CD4-positive, alpha-beta T cell treated with Interleukin-17A for 1 hour (primary cell): ENCODE measurements at regions not wholly inside any gene's neighbourhood (a gene's known extent, or its start where the extent isn't known, plus 50 kb on each side); places are given as distances from the start of the nearest gene placed in this dataset.

Experiments
- DNase-seq: peaks from one replicate; pipeline ENCODE4 v3.0.0-alpha.2; 2020

- no peak for DNase-seq
Observed at GRCh38 chr20:52619671-52620070, 352.5 kb upstream of the TSHZ2 start.

DNA sequence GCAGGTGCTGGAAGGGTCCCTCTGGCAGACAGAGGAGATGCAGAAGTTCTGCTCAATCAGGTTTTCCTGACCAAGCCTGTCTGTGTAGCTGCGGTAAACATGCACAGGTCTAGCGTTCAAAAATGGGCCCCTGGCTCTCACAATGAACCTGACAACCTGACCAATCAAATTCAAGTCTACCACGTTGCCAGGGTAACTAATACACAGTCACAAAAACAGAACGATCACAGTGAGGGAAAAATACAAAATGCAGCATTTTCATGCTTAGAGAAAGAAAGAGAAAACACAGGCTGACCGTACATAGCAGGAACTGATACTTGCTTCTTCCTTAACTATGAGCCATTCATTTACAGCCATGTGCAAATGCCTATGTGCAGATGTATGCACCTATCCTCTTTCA, 353.1 kb upstream of the TSHZ2 start:
- DNase-seq = peak; percentile 19

DNA sequence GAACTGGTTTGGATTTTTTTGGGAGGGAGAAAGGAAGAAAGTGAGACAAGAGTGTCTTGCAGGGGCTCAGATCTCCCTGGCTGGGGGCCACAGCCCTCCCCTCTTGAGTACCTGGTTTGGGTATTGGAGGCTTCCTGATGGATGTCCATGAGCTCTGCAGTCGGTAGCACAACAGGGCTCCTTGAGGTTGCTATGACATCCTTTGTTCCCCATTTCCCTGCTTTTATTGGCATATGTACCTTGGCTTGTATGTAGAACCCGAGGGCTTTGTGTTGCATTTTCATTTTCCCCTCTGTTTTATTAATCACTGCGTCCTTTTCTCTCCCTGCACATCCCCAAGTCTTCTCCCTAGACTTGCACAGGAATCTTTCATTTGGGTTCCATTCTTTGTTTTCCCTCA, 355.5 kb upstream of the TSHZ2 start:
- no peak for DNase-seq

DNA sequence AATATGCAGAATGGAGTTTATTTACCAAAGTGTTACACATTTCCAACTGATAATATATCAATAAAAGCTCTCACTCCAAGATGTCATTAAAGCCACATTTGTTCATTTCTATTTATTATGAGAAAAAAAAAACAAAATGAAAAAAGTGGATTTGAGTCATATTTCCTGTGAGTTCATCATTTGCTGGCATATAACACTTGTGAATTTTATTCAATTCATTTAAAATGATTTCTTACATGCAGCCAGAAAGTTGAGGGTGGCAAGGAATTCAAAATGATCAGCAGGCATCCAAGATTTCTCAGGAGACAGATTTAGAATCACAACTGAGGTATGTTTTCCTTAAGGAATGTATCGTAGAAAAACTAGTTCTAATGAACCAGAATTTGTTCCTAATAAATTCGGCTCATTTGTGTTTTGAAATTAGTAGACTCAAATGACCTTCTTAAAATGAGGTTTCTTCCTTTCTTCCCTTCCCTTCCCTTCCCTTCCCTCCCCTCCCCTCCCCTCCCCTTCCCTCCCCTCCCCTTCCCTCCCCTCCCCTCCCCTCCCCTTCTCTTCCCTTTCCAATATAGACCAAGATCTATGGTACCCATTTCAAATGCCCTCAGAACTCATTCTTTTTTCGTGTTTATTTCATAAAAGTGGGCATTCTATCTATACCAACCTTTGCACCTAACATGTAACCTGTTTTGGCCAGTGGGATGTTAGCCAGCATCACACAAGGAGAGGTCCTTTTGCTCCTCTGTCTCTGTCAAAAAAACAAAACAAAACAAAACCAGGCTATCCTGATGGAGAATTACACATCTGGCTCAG, 357.9 kb upstream of the TSHZ2 start:
- DNase-seq = no peak

- DNase-seq = no peak
Observed at GRCh38 chr20:52612046-52612632, 360.0 kb upstream of the TSHZ2 start.

GRCh38 chr20:52610749-52611148, 361.4 kb upstream of the TSHZ2 start:
- DNase-seq = no peak

DNA sequence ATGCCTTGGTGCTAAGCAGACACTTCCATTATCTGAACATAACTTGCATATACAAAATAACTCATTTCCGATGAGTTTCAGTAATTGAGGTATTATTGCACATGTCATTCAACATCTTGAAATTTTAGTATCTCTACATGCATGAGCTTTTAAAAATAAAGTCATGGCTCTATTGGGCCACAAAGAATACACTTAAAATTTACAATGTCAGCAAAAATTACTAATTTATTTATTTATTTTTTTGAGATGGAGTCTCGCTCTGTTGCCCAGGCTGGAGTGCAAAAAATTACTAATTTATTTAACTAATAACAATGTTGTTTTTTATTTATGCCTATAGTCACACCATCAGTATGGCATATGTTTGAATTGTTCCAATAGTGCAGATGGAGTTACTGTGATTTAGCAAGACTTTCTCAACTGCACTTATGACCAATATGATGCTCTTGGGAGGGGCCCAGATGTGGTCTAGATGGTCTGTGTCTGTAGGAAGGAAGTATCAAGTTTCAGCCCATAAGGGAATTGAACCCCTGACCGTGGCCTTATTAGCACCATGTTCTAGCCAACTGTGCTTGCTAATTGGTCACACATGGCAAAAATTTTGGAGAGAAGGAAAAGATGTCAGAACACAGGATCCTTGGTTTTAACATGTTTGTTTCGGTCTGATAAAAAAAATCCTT, 370.7 kb upstream of the TSHZ2 start:
- DNase-seq = no peak

DNA sequence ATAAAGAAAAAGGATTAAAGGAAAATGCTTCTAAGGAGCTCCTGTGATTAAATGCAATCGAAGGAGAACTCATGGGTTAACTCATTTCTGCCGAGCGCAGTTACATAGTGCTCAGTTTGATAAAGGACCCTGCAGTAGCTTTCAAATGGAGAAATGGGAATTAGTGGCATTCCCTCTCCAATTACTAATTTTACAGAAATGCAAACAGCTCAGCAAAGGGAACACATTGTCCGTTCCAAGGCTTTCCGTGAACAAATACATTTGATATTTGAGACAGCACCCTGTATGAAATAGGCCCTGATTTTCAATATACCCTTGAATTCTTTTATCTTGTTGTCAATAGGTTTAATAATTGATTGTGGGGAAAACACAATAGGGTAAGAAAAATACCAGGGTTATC, 375.9 kb upstream of the TSHZ2 start:
- DNase-seq = no peak

GRCh38 chr20:52595518-52595917, 376.6 kb upstream of the TSHZ2 start:
- no peak for DNase-seq

- no peak for DNase-seq
Observed at GRCh38 chr20:52593654-52594053, 378.5 kb upstream of the TSHZ2 start.

DNA sequence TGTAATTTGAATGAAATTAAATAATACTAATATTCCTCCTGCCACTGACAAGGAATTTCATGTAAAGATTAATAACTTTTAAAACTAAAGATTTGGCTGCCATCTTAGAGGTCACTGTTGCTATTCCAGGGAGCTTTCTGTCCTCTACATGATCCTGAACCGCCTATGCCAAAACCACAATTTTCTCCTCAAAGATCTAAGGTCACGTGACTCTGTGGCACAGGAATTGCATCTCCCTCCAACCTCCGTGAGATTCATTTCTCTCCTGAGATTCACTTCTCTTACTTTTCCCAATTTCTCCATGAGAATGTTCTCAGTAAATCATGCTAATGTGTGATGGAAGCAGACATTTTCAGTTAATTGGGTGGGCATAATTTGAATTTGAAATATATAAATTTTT, 379.6 kb upstream of the TSHZ2 start:
- no peak for DNase-seq

GRCh38 chr20:52590100-52590499, 382.1 kb upstream of the TSHZ2 start:
- no peak for DNase-seq

- DNase-seq = no peak
Observed at GRCh38 chr20:52589251-52589812, 382.8 kb upstream of the TSHZ2 start.

DNA sequence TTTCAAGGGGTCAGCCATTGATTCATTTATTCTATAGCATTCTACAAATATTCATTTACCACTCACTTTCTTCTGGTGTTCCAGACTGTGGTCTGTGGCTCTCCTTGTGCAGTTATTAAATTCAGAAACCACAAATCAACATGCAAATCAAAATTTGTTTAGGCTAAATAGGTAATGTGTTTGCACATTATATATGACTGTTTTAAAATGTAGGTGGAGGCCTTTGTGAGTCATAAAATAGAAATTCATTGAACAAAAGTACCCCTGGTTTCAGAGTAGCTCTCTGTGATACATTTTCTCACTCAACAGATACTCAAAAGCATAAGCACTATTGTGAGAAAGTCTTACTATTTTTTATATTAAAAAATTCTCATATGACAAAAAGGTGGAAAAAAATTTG, 385.5 kb upstream of the TSHZ2 start:
- DNase-seq = no peak

DNA sequence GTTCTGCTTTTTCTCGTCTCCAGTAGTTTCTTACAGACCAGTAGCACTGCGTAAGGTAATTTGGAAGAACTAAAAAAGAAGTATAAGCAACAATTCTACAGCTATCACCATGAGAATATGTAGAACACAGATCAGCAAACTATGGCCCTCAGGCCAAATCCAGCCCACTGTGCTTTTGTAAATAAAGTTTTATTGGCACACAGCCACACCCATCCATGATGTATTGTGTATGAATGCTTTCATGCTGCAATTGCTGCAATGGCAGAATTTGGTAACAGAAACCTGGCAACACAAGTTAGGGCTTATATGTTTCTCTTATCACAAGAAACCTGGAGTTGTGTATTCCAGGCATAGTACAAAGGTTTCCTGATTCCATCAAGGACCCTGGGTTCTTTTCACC, 386.8 kb upstream of the TSHZ2 start:
- no peak for DNase-seq

DNA sequence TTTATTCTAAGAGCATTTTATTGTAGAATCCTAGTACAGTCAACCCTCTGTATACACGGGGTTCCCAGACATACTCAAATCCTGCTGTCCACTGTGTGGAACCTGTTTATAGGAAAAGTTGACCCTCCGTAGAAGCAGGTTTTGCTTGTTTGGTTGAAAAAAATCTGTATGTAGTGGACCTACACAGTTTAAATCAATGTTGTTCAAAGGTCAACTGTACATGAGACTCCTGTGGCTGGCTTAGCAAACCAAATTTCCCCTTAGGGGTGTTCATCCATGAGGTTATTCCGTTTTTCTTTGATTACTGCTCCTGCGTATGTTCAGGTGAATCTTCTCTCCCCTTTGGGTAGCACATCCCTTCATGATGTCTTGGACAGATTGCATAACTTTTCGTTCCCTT, 387.0 kb upstream of the ZFP64 start:
- DNase-seq = no peak

- no peak for DNase-seq
Observed at GRCh38 chr20:52577696-52578095, 386.1 kb upstream of the ZFP64 start.

DNA sequence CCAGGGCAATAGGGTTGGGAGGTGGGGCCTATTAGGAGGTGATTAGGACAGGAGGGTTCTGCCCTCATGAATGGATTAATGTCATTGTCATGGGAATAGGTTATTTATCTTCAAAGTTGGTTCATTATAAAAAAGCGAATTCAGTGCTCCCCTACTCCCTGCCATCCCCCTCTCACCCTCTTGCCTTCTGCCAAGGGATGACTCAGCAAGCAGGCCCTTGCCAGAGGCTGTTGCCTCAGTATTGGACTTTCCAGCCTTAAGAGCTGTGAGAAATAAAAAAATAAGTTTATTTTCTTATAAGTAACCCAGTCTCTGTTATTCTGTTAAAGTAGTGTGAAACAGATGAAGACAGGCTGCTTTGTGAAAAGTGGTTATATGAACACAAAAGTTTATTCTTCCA, 381.1 kb upstream of the ZFP64 start:
- no peak for DNase-seq

- DNase-seq = no peak
Observed at GRCh38 chr20:52569201-52569600, 377.6 kb upstream of the ZFP64 start.

- no peak for DNase-seq
Observed at GRCh38 chr20:52565614-52566013, 374.0 kb upstream of the ZFP64 start.

GRCh38 chr20:52564594-52564993, 373.0 kb upstream of the ZFP64 start:
- DNase-seq = no peak

DNA sequence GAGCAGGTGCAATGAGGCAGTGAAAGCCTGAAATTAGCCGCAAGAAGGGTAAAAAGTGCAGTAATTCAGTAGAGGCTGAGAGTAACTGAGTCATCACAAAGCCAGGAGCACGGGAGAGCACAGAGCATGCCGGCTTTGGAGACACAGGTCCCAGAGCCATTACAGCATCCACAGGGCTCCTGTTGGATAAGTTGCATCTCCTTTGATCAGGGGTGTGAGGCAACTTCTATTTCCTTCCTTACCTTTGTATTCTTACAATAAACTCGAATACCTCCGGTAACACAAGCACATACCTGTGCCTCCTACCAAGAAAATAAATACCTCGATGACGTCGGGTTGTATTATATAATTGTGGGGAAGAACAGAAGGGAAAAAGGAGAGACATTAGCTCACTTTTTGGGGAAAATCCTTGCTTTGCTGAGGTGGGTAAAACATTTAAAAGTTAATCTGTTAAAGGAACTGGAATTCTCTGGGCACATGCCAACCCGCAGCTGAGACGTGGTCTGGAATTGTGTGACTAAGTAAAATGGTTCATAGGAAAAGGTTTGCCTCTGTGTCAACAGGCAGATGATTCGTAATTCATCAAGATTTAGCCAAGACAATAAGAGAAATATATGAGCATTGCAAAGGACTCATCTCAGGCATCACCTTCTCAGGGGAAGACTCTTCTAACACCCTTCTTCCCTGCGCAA, 360.7 kb upstream of the ZFP64 start:
- no peak for DNase-seq

DNA sequence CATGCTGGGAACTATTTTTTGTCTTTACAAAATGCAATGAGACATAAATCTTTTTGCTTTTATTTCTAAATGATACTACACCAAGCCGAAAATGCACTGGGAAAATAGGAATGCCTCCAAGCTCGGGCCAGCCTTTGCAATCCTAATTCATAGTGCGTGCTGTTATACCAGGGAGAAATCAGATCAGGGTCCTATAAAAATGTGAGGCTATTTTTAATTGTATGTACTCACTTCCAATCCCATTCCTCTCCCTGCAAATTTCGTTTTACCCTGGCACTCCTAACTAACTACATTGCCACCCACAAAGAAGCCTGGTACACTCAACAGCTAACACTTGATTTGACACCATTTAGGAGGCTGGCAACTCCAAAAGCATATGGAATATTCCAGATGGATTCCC, 350.6 kb upstream of the ZFP64 start:
- no peak for DNase-seq
